HEK293 (cell line): ENCODE measurements at regions not wholly inside any gene's neighbourhood (a gene's known extent, or its start where the extent isn't known, plus 50 kb on each side); places are given as distances from the start of the nearest gene placed in this dataset.

Source experiments
- CTCF ChIP-seq: fragments of 450-650 bp; formaldehyde crosslinking; IDR thresholded peaks from 2 replicates; pipeline ENCODE4 v1.5.1; 2016; ENCODE audit warnings: missing biosample characterization, missing genetic modification characterization
- EGR2 ChIP-seq: fragments of 450-650 bp; formaldehyde crosslinking; IDR thresholded peaks from 2 replicates; pipeline ENCODE4 v1.5.1; 2016; ENCODE audit warnings: low read depth, missing biosample characterization, missing genetic modification characterization
- REST ChIP-seq: fragments of 450-650 bp; formaldehyde crosslinking; IDR thresholded peaks from 2 replicates; pipeline ENCODE4 v1.5.1; 2016; ENCODE audit warnings: missing biosample characterization, missing genetic modification characterization
- TRIM28 ChIP-seq: IDR thresholded peaks from 2 replicates; pipeline ENCODE4 v1.6.1; 2011; ENCODE audit warnings: low read length, control low read depth, borderline replicate concordance
- YY1 ChIP-seq: fragments of 450-650 bp; formaldehyde crosslinking; IDR thresholded peaks from 2 replicates; pipeline ENCODE4 v1.5.1; 2018; ENCODE audit warnings: missing biosample characterization, missing genetic modification characterization
- ZBTB26 ChIP-seq: fragments of 450-650 bp; formaldehyde crosslinking; optimal IDR thresholded peaks from 2 replicates; pipeline ENCODE3; 2016; ENCODE audit warnings: missing biosample characterization, mild to moderate bottlenecking, missing genetic modification characterization
- ZFHX2 ChIP-seq: fragments of 450-650 bp; formaldehyde crosslinking; conservative IDR thresholded peaks from 2 replicates; pipeline ENCODE4 v1.5.1; 2016; ENCODE audit warnings: missing biosample characterization, missing genetic modification characterization
- ZNF211 ChIP-seq: fragments of 450-650 bp; formaldehyde crosslinking; IDR thresholded peaks from 2 replicates; pipeline ENCODE4 v1.5.1; 2016; ENCODE audit warnings: low read depth, missing biosample characterization, missing genetic modification characterization
- ZNF292 ChIP-seq: fragments of 450-650 bp; formaldehyde crosslinking; IDR thresholded peaks from 2 replicates; pipeline ENCODE4 v1.5.1; 2016; ENCODE audit warnings: low read depth, missing biosample characterization, missing genetic modification characterization, borderline replicate concordance
- ZNF335 ChIP-seq: fragments of 450-650 bp; formaldehyde crosslinking; conservative IDR thresholded peaks from 2 replicates; pipeline ENCODE4 v1.5.1; 2016; ENCODE audit warnings: missing biosample characterization, missing genetic modification characterization
- ZNF692 ChIP-seq: fragments of 450-650 bp; formaldehyde crosslinking; IDR thresholded peaks from 2 replicates; pipeline ENCODE4 v1.5.1; 2016; ENCODE audit warnings: missing biosample characterization, missing genetic modification characterization

DNA sequence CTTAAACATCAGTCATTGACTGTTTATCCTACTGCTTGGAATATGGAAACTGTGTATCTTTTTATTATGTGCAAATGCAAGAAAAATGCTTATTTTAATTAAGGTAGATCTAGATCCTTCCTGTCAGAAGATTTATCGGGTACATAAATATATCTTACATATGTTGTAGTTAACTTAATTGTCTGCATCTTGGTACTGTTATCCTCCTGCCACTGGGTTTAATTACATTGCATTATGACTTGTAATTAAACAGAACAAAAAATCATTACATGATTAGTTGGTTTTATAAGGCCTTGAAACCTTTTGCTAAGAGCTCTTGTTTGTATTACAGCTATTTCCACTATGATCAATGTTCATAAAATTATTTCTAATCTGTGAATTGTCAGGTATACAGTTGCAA is 211.2 kb downstream of the PTGER3 start:
- TF ChIP-seq CTCF (no peak), TRIM28 (no peak), ZNF211 (no peak), REST (tag by site-specific recombination) (no peak), YY1 (no peak), ZFHX2 (tag by site-specific recombination) (no peak), ZNF292 (tag by site-specific recombination) (no peak), EGR2 (no peak), ZNF692 (tag by site-specific recombination) (no peak), ZNF335 (no peak), ZBTB26 (tag by site-specific recombination) (no peak)
